ENCODE measurements at regions not wholly inside any gene's neighbourhood (a gene's known extent, or its start where the extent isn't known, plus 50 kb on each side); places are given as distances from the start of the nearest gene placed in this dataset.

GRCh38 chr9:79189511-79189924, 382.2 kb upstream of the TLE4 start:
- Histone ChIP-seq H3K27ac (ENCODE audit: insufficient read depth, low read depth, low read length) (no peak overlapping the region), H3K36me3 (ENCODE audit: control insufficient read depth in 2 of 2, extremely low read depth in 1 of 2, insufficient read depth in 2 of 2, low read length in 2 of 2) (no peaks in the 10 kb centered on the region), H3K4me3 (replicated peaks in 1 of 3; ENCODE audit: insufficient read depth in 1 of 3, low read depth in 1 of 3, low read length in 3 of 3) (no peak overlapping the region), H3K9ac (replicated peaks; ENCODE audit: extremely low read depth, insufficient read depth, low read length) (no peak overlapping the region), H3K79me2 (ENCODE audit: control insufficient read depth, insufficient read depth, low read length) (no peaks in the 10 kb centered on the region), H4K20me1 (replicated peaks; ENCODE audit: control insufficient read depth, extremely low read depth, insufficient read depth, low read length) (no peaks in the 10 kb centered on the region), H2AFZ (ENCODE audit: low read depth, low read length) (no peak overlapping the region), H3K27me3 (ENCODE audit: control insufficient read depth in 2 of 2, insufficient read depth in 2 of 2, low read length in 2 of 2) (no peaks in the 10 kb centered on the region), H3K4me1 (ENCODE audit: control insufficient read depth, extremely low read depth, insufficient read depth, low read length) (no peaks in the 10 kb centered on the region), H3K4me2 (ENCODE audit: insufficient read depth, low read length) (no peak overlapping the region), H3K9me3 (replicated peaks; ENCODE audit: control insufficient read depth, insufficient read depth, low read length) (no peaks in the 10 kb centered on the region), H3K9me1 (replicated peaks; ENCODE audit: control insufficient read depth, extremely low read depth, insufficient read depth, low read length) (no peaks in the 10 kb centered on the region)
- ChIA-PET CTCF (interaction anchor here (2.9 kb wide), 1 partner anchor 12 kb away, joined by 12 read pairs; no protein-coding TSS in a partner anchor), POLR2A (no interaction called here)
- dilution Hi-C loops (cut with MboI; ENCODE audit: extremely low pct_ligation_motif_present, low sequenced_read_pairs), result no loop called here
- TF ChIP-seq MAX (IDR thresholded peaks at IDR 0.05; ENCODE audit: insufficient read depth, insufficient read length) (no peak), GATA2 (IDR thresholded peaks at IDR 0.05; ENCODE audit: insufficient read depth, insufficient read length, low read depth, low read length) (no peak), FOS (IDR thresholded peaks at IDR 0.05; ENCODE audit: borderline replicate concordance, insufficient read depth, low read length) (no peak), POLR2AphosphoS5 (IDR thresholded peaks at IDR 0.05; ENCODE audit: insufficient read depth, low read depth, low read length) (no peak), MYC (IDR thresholded peaks at IDR 0.05; ENCODE audit: low read depth, low read length) (no peak), POLR2A (IDR thresholded peaks at IDR 0.05; ENCODE audit: low read depth, low read length) (no peak), CTCF (IDR thresholded peaks at IDR 0.05; ENCODE audit: extremely low read depth in 1 of 2, insufficient read depth in 1 of 2, low read depth in 1 of 2, low read length in 2 of 2) (no peak)
- DNase-seq (ENCODE audit: low read depth, low spot score), result no peak
- no peak for FAIRE-seq
- intact Hi-C loops (cut with micrococcal nuclease), result no loop called here
- no TSS peak for BruUV-seq (replicated peaks)
